GM23338 (cell line): ENCODE measurements at regions not wholly inside any gene's neighbourhood (a gene's known extent, or its start where the extent isn't known, plus 50 kb on each side); places are given as distances from the start of the nearest gene placed in this dataset.

Source experiments
- JUNB ChIP-seq: IDR thresholded peaks from one replicate; pipeline ENCODE4 v1.6.1; 2016; ENCODE audit warnings: antibody characterized with exemption; ENCODE audit not compliant: unreplicated experiment
- ZNF331 ChIP-seq: fragments of 250-450 bp; sonication (Bioruptor Pico); IDR thresholded peaks from 2 replicates; pipeline ENCODE4 v1.5.0; 2020; ENCODE audit warnings: low read depth, mild to moderate bottlenecking, moderate library complexity
- TF ChIP-seq, protein P1 (sequence below): fragments of 250-450 bp; sonication (Bioruptor Pico); IDR thresholded peaks from 2 replicates; pipeline ENCODE4 v1.5.0; 2020; ENCODE audit warnings: mild to moderate bottlenecking, moderate library complexity
- TF ChIP-seq, protein P2 (sequence below): IDR thresholded peaks from one replicate; pipeline ENCODE4 v1.6.1; 2018; ENCODE audit warnings: antibody characterized with exemption; ENCODE audit not compliant: unreplicated experiment
- TF ChIP-seq, protein P3 (sequence below), 2 experiments: fragments of 200-600 bp in 1 of 2; sonication (generic) in 1 of 2; conservative IDR thresholded peaks; 2 replicates each; pipeline versions ENCODE4 v1.5.1 to v1.6.1; 2016 to 2017; ENCODE audit warnings: antibody characterized with exemption in 2 of 2, low read depth in 2 of 2, mild to moderate bottlenecking in 2 of 2, moderate library complexity in 1 of 2

DNA sequence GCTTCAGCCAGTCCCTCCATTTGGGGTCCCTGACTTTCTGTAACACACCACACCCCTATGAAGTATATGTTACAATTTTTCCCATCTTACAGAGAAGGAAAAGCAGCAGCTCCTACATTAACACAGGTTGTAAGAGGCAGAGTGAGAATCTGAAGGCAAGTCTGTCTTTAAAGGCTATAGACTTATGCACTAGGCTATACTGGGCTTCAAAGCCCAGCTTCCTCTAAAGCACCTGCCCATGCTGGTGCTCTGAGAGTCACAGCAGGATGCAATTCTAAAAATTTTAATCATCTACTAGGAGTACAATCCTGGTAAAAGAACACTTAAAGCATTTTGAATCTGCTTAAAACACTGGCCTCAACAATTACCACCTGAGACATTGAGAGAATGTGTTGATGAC is 113.0 kb upstream of the NLGN4Y start (continued):
- TF ChIP-seq, protein P1, sequence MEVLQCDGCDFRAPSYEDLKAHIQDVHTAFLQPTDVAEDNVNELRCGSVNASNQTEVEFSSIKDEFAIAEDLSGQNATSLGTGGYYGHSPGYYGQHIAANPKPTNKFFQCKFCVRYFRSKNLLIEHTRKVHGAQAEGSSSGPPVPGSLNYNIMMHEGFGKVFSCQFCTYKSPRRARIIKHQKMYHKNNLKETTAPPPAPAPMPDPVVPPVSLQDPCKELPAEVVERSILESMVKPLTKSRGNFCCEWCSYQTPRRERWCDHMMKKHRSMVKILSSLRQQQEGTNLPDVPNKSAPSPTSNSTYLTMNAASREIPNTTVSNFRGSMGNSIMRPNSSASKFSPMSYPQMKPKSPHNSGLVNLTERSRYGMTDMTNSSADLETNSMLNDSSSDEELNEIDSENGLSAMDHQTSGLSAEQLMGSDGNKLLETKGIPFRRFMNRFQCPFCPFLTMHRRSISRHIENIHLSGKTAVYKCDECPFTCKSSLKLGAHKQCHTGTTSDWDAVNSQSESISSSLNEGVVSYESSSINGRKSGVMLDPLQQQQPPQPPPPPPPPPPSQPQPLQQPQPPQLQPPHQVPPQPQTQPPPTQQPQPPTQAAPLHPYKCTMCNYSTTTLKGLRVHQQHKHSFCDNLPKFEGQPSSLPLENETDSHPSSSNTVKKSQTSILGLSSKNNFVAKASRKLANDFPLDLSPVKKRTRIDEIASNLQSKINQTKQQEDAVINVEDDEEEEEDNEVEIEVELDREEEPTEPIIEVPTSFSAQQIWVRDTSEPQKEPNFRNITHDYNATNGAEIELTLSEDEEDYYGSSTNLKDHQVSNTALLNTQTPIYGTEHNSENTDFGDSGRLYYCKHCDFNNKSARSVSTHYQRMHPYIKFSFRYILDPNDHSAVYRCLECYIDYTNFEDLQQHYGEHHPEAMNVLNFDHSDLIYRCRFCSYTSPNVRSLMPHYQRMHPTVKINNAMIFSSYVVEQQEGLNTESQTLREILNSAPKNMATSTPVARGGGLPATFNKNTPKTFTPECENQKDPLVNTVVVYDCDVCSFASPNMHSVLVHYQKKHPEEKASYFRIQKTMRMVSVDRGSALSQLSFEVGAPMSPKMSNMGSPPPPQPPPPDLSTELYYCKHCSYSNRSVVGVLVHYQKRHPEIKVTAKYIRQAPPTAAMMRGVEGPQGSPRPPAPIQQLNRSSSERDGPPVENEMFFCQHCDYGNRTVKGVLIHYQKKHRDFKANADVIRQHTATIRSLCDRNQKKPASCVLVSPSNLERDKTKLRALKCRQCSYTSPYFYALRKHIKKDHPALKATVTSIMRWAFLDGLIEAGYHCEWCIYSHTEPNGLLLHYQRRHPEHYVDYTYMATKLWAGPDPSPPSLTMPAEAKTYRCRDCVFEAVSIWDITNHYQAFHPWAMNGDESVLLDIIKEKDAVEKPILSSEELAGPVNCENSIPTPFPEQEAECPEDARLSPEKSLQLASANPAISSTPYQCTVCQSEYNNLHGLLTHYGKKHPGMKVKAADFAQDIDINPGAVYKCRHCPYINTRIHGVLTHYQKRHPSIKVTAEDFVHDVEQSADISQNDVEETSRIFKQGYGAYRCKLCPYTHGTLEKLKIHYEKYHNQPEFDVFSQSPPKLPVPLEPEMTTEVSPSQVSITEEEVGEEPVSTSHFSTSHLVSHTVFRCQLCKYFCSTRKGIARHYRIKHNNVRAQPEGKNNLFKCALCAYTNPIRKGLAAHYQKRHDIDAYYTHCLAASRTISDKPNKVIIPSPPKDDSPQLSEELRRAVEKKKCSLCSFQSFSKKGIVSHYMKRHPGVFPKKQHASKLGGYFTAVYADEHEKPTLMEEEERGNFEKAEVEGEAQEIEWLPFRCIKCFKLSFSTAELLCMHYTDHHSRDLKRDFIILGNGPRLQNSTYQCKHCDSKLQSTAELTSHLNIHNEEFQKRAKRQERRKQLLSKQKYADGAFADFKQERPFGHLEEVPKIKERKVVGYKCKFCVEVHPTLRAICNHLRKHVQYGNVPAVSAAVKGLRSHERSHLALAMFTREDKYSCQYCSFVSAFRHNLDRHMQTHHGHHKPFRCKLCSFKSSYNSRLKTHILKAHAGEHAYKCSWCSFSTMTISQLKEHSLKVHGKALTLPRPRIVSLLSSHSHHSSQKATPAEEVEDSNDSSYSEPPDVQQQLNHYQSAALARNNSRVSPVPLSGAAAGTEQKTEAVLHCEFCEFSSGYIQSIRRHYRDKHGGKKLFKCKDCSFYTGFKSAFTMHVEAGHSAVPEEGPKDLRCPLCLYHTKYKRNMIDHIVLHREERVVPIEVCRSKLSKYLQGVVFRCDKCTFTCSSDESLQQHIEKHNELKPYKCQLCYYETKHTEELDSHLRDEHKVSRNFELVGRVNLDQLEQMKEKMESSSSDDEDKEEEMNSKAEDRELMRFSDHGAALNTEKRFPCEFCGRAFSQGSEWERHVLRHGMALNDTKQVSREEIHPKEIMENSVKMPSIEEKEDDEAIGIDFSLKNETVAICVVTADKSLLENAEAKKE (CRISPR knock-in tag) = no peak
- TF ChIP-seq, protein P2, sequence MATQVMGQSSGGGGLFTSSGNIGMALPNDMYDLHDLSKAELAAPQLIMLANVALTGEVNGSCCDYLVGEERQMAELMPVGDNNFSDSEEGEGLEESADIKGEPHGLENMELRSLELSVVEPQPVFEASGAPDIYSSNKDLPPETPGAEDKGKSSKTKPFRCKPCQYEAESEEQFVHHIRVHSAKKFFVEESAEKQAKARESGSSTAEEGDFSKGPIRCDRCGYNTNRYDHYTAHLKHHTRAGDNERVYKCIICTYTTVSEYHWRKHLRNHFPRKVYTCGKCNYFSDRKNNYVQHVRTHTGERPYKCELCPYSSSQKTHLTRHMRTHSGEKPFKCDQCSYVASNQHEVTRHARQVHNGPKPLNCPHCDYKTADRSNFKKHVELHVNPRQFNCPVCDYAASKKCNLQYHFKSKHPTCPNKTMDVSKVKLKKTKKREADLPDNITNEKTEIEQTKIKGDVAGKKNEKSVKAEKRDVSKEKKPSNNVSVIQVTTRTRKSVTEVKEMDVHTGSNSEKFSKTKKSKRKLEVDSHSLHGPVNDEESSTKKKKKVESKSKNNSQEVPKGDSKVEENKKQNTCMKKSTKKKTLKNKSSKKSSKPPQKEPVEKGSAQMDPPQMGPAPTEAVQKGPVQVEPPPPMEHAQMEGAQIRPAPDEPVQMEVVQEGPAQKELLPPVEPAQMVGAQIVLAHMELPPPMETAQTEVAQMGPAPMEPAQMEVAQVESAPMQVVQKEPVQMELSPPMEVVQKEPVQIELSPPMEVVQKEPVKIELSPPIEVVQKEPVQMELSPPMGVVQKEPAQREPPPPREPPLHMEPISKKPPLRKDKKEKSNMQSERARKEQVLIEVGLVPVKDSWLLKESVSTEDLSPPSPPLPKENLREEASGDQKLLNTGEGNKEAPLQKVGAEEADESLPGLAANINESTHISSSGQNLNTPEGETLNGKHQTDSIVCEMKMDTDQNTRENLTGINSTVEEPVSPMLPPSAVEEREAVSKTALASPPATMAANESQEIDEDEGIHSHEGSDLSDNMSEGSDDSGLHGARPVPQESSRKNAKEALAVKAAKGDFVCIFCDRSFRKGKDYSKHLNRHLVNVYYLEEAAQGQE = no peak
- TF ChIP-seq, protein P3, sequence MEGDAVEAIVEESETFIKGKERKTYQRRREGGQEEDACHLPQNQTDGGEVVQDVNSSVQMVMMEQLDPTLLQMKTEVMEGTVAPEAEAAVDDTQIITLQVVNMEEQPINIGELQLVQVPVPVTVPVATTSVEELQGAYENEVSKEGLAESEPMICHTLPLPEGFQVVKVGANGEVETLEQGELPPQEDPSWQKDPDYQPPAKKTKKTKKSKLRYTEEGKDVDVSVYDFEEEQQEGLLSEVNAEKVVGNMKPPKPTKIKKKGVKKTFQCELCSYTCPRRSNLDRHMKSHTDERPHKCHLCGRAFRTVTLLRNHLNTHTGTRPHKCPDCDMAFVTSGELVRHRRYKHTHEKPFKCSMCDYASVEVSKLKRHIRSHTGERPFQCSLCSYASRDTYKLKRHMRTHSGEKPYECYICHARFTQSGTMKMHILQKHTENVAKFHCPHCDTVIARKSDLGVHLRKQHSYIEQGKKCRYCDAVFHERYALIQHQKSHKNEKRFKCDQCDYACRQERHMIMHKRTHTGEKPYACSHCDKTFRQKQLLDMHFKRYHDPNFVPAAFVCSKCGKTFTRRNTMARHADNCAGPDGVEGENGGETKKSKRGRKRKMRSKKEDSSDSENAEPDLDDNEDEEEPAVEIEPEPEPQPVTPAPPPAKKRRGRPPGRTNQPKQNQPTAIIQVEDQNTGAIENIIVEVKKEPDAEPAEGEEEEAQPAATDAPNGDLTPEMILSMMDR (conservative IDR thresholded peaks at IDR 0.05; ENCODE audit: low read depth in 2 of 2) = no peak
- TF ChIP-seq ZNF331 (no peak), JUNB (no peak)
